ENCODE measurements at regions not wholly inside any gene's neighbourhood (a gene's known extent, or its start where the extent isn't known, plus 50 kb on each side); places are given as distances from the start of the nearest gene placed in this dataset.

DNA sequence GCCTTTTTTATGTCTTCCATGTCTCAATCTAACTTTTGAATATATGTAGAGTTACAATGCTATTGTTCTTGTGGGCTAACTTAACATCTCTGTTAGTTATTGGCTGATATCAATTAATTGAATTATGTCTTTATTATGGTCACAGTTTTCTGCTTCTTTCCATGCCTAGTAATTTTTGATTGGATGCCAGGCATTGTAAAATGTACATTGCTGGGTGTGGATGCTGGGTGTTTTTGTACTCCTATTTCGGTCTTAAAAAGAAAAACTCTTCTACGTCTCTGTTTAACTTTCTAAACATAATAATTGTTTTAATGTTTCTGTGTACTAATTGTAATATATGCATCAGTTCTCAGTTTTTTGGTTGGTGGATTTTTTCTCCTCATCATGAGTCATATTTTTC, 296.1 kb upstream of the PRICKLE1 start:
- TF ChIP-seq SMC3 (conservative IDR thresholded peaks at IDR 0.05; ENCODE audit: poor library complexity) (no peak), EZH2 (IDR thresholded peaks at IDR 0.05; ENCODE audit: borderline replicate concordance, insufficient read depth, low read length, poor library complexity, severe bottlenecking) (no peak), POLR2AphosphoS5 (IDR thresholded peaks at IDR 0.05) (no peak), EP300 (conservative IDR thresholded peaks at IDR 0.05; ENCODE audit: poor library complexity, severe bottlenecking) (no peak)
- TF ChIP-seq, protein P1, sequence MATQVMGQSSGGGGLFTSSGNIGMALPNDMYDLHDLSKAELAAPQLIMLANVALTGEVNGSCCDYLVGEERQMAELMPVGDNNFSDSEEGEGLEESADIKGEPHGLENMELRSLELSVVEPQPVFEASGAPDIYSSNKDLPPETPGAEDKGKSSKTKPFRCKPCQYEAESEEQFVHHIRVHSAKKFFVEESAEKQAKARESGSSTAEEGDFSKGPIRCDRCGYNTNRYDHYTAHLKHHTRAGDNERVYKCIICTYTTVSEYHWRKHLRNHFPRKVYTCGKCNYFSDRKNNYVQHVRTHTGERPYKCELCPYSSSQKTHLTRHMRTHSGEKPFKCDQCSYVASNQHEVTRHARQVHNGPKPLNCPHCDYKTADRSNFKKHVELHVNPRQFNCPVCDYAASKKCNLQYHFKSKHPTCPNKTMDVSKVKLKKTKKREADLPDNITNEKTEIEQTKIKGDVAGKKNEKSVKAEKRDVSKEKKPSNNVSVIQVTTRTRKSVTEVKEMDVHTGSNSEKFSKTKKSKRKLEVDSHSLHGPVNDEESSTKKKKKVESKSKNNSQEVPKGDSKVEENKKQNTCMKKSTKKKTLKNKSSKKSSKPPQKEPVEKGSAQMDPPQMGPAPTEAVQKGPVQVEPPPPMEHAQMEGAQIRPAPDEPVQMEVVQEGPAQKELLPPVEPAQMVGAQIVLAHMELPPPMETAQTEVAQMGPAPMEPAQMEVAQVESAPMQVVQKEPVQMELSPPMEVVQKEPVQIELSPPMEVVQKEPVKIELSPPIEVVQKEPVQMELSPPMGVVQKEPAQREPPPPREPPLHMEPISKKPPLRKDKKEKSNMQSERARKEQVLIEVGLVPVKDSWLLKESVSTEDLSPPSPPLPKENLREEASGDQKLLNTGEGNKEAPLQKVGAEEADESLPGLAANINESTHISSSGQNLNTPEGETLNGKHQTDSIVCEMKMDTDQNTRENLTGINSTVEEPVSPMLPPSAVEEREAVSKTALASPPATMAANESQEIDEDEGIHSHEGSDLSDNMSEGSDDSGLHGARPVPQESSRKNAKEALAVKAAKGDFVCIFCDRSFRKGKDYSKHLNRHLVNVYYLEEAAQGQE (IDR thresholded peaks at IDR 0.05; ENCODE audit: borderline replicate concordance): no peak
